ENCODE measurements at regions not wholly inside any gene's neighbourhood (a gene's known extent, or its start where the extent isn't known, plus 50 kb on each side); places are given as distances from the start of the nearest gene placed in this dataset.
A peak's percentile ranks its signal among the peaks of the same experiment; 100 is the strongest.

DNA sequence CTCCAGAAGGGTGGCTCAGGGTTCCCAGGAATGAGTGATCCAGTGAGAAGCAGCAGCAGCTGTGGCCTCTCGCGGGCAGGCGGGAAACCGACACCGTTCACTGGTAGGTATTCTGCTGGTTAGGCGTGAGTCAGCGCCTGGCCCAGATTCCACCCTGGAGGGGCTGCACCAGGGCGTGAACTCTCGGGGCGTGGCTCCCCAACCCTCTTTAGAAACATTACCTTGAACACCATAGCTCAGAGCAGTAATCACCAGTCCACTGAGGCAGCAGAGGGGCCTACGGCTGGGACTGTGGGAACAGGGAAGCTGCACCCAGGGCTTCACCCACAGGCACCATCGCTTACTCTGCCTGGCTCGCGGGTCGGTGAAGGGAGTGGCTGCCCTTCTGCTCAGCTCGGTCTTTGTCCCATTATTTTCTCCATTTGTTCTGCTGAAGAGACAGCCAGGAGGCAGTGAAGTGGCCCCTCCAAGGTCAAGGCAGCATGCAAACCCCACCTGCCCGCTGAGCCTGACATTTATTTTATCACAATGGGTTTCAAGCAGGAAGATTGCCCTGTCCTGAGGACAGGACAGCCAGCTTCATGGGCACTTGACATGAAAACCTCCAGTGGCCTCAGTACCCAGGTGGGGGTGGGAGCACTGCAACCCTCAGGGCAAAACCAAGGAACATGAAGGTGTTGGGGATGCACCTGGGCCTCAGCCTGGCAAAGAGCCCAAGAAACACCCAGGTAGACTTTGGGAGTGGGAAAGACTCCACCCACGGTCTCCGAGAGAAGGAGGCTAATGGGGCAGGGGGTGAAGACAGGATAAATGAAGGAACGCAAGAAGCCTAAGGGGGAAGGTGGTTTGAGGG lies 51.0 kb upstream of the CD93 start (continued):
- TF ChIP-seq CREB5 (CRISPR knock-in tag; IDR thresholded peaks at IDR 0.05) (no peak), PYGO2 (tag; IDR thresholded peaks at IDR 0.05) (no peak), ZBTB11 (CRISPR knock-in tag; IDR thresholded peaks at IDR 0.05) (peak in 1 of 3 experiments; percentile 51; a peak in 1 of 6 replicates), DPF2 (IDR thresholded peaks at IDR 0.05) (no peak), CTCF (IDR thresholded peaks at IDR 0.05 in 2 of 3, conservative IDR thresholded peaks at IDR 0.05 in 1 of 3; ENCODE audit: insufficient read depth in 2 of 3, low read depth in 1 of 3, low read length in 3 of 3) (no peak), OTX1 (CRISPR knock-in tag; IDR thresholded peaks at IDR 0.05) (no peak), ZSCAN29 (IDR thresholded peaks at IDR 0.05) (no peak), BRD4 (IDR thresholded peaks at IDR 0.05) (no peak), ZBTB43 (CRISPR knock-in tag; IDR thresholded peaks at IDR 0.05) (no peak), PRPF4 (IDR thresholded peaks at IDR 0.05; ENCODE audit: insufficient read depth, low read depth, low read length, poor library complexity, severe bottlenecking) (no peak), THAP7 (CRISPR knock-in tag; IDR thresholded peaks at IDR 0.05) (no peak), E2F6 (IDR thresholded peaks at IDR 0.05; ENCODE audit: borderline replicate concordance in 1 of 2, extremely low read depth in 1 of 2, insufficient read depth in 1 of 2, insufficient read length in 1 of 2, low read depth in 1 of 2, low read length in 1 of 2, poor library complexity in 1 of 2, severe bottlenecking in 1 of 2) (peak; percentile 95 to 97), ZNF76 (CRISPR knock-in tag; IDR thresholded peaks at IDR 0.05; ENCODE audit: borderline replicate concordance) (no peak)
- TF ChIP-seq, protein P1, sequence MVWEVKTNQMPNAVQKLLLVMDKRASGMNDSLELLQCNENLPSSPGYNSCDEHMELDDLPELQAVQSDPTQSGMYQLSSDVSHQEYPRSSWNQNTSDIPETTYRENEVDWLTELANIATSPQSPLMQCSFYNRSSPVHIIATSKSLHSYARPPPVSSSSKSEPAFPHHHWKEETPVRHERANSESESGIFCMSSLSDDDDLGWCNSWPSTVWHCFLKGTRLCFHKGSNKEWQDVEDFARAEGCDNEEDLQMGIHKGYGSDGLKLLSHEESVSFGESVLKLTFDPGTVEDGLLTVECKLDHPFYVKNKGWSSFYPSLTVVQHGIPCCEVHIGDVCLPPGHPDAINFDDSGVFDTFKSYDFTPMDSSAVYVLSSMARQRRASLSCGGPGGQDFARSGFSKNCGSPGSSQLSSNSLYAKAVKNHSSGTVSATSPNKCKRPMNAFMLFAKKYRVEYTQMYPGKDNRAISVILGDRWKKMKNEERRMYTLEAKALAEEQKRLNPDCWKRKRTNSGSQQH (CRISPR knock-in tag; IDR thresholded peaks at IDR 0.05), result no peak
